CD4-positive, alpha-beta T cell treated with Interleukin-6 for 4 hours (primary cell): ENCODE measurements at regions not wholly inside any gene's neighbourhood (a gene's known extent, or its start where the extent isn't known, plus 50 kb on each side); places are given as distances from the start of the nearest gene placed in this dataset.
A peak's percentile ranks its signal among the peaks of the same experiment; 100 is the strongest.

Experiments
- DNase-seq: peaks from one replicate; pipeline ENCODE4 v3.0.0-alpha.2; 2020; ENCODE audit warnings: mixed read lengths

GRCh38 chr15:68871507-68871906, 50.8 kb upstream of the ANP32A start:
- DNase-seq, result no peak

GRCh38 chr15:68874788-68875187, 54.1 kb upstream of the ANP32A start:
- no peak for DNase-seq

- peak; percentile 95 for DNase-seq
Observed at GRCh38 chr15:68875377-68876116, 54.8 kb upstream of the SPESP1 start.

- no peak for DNase-seq
Observed at GRCh38 chr15:68877626-68878025, 52.7 kb upstream of the SPESP1 start.

GRCh38 chr15:68880382-68880781, 49.9 kb upstream of the SPESP1 start:
- no peak for DNase-seq
